Pancreas (tissue), 10 donors: ENCODE measurements at regions not wholly inside any gene's neighbourhood (a gene's known extent, or its start where the extent isn't known, plus 50 kb on each side); places are given as distances from the start of the nearest gene placed in this dataset.

Experiments
- ATAC-seq, 4 donors: fragments of 200-7000 bp; cut with Tn5 transposase; one replicate each; pipeline versions ENCODE4 v1.8.0 to v1.9.1; 2020; ENCODE audit warnings: mild to moderate bottlenecking in 4 of 4, moderate library complexity in 4 of 4
- DNase-seq, 6 donors: peaks; one replicate each; pipeline ENCODE4 v3.0.0-alpha.2; 2020
- FAIRE-seq: peaks from 2 replicates; lab custom pipeline; 2012; peaks lifted over from hg19 to GRCh38; lab: Jason Lieb, UNC
- H3K27ac ChIP-seq, 4 donors: fragments of 200-600 bp; sonication (generic); 1 replicate in 3 of 4; 2 replicates in 1 of 4; pipeline versions ENCODE4 v1.5.0 to v1.8.0; 2020
- H3K27me3 ChIP-seq, 4 donors: fragments of 200-600 bp; one replicate each; pipeline ENCODE4 v1.8.0; 2021
- H3K36me3 ChIP-seq, 3 donors: fragments of 200-600 bp; sonication (generic) in 1 of 3; one replicate each; pipeline versions ENCODE4 v1.5.0 to v1.8.0; 2020 to 2021
- H3K4me1 ChIP-seq, 3 donors: fragments of 200-600 bp; one replicate each; pipeline ENCODE4 v1.8.0; 2021
- H3K4me3 ChIP-seq, 4 donors: fragments of 200-600 bp; sonication (generic) in 2 of 4; one replicate each; pipeline versions ENCODE4 v1.5.0 to v1.8.0; 2020 to 2021
- H3K9me3 ChIP-seq, 4 donors: fragments of 200-600 bp; one replicate each; pipeline ENCODE4 v1.8.0; 2021
- CTCF ChIP-seq, 4 donors: fragments of 200-600 bp; sonication (generic) in 3 of 4; IDR thresholded peaks; one replicate each; pipeline versions ENCODE4 v1.5.0 to v1.8.0; 2021; ENCODE audit warnings: antibody characterized with exemption in 4 of 4
- WGBS, 2 donors: extraction: QIAGEN DNeasy Blood & Tissue Kit; methylation state at CpG; one replicate each; pipeline ENCODE4 v1.1.7; 2013; 5-methylcytosine and 5-hydroxymethylcytosine counted together
- intact Hi-C, 3 donors: fragments of 100-400 bp; cut with DNase I; formaldehyde crosslinking; loops; one replicate each; pipeline versions ENCODE4 v1.11.1 to v1.14.2; 2022
- donor health status: healthy with polysubstance abuse.
- donor health status: DM: no; HTN: no; CAD: no; lungs with moderate emphysema.
- donor health status: DM: no; HTN: no; CAD: no.
- donor health status: control.
- donor health status: control.
- donor health status: Bipolar disorder and iron deficiency.
- donor health status: DM: yes; HTN: yes; CAD: no.
- donor health status: DM: no; HTN: no; CAD: no.
- donor health status: DM: no; HTN: no; CAD: no.
- donor health status: DM: yes; HTN: yes; CAD: no.

DNA sequence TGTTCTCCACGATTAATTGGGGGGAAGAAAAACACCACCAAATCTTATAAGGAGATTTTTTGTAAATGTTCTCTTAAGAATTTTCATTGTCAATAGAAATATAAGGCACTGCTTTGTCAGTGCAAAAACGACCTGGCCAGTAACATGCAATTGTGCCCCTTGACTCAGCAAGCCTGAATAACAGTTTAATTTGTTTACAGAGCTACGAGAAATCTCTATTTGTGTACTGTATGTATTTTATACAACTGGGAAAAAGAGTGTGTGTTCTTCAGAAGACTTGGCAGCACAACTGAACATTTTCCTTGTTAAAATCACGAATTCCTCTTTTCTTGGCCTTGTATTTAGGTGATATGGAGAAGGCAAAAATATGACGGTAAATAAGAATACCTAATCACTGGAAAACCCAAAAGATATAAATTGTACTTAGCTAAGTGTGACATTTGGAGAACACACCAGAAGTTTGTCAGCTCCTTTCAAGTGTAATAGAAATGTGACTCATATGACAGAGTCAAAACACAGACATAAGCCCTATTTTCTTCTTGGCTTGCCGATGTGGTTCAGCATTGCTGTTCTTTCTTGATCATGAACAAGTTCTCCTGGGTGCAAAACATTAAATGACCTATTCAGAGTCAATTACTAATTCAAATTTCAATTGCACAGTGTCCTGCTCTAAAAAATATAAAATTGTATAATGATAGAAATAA lies 945.0 kb upstream of the INTU start:
- Histone ChIP-seq H3K9me3 (no peaks in the 10 kb centered on the region), H3K36me3 (no peaks in the 10 kb centered on the region), H3K4me3 (no peak overlapping the region), H3K4me1 (no peaks in the 10 kb centered on the region), H3K27ac (no peak overlapping the region), H3K27me3 (no peaks in the 10 kb centered on the region)
- intact Hi-C loops, result no loop called here
- FAIRE-seq (no peak), ATAC-seq (no peak), DNase-seq (no peak)
- WGBS, 2 donors, result 28 to 38% methylated on average over 6 of the region's 6 CpGs
- TF ChIP-seq CTCF (IDR thresholded peaks at IDR 0.05), result no peak

DNA sequence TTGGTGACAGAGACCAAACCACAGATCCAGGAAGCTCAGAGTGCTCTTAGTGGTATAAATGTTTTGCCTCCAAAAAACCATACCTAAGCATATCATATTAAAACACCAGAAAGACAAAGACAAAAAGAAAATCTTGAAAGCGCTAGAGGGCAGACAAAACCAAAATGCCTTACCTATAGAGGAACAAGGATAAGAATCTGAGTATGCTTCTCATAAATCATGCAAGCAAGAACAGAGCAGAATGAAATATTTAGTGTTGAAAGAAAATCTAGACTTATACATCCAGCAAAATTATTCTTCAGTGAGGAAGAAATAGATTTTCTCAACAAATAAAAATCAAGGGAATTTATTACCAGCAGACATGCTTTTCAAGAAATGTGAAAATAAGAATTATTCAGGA lies 941.0 kb upstream of the INTU start:
- intact Hi-C loops, result no loop called here
- WGBS, 2 donors, result 90 to 92% methylated on average over 1 of the region's 1 CpG
- no peak for FAIRE-seq

DNA sequence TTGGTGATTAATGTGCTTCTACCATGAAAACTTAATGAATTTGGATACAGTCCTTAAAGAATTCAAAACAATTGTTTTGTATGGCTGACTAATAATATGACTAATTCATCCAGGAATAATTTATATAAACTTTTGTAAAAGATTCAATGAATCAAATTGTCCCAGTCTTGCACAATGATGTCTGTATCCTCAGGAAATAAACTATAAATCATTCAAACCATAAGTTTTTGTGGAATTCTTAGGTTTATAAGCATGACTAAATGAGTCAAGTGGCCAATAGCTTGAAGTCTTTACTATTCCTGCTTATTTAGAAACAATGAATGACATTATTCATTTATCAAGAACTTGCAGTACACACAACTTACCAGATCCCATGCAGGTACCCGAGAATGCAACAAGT lies 935.0 kb upstream of the INTU start:
- no peak for TF ChIP-seq CTCF (IDR thresholded peaks at IDR 0.05)
- 27 to 57% methylated on average over 1 of the region's 1 CpG for WGBS, 2 donors
- FAIRE-seq, result no peak
- DNase-seq, result no peak
- H3K27me3 ChIP-seq, result no peaks in the 10 kb centered on the region
- no peak overlapping the region for H3K4me3 ChIP-seq
- H3K9me3 ChIP-seq, result no peaks in the 10 kb centered on the region
- intact Hi-C loops, result no loop called here
- ATAC-seq, result no peak
- no peak overlapping the region for H3K27ac ChIP-seq
- no peaks in the 10 kb centered on the region for H3K36me3 ChIP-seq
- no peaks in the 10 kb centered on the region for H3K4me1 ChIP-seq

More for the DNA sequence above, 941.0 kb upstream of the INTU start:
- H3K4me3 ChIP-seq, result no peak overlapping the region
- DNase-seq (no peak), ATAC-seq (no peak)
- H3K27ac ChIP-seq, result no peak overlapping the region
- H3K4me1 ChIP-seq, result no peaks in the 10 kb centered on the region
- H3K9me3 ChIP-seq, result no peaks in the 10 kb centered on the region
- no peaks in the 10 kb centered on the region for H3K36me3 ChIP-seq
- H3K27me3 ChIP-seq, result no peaks in the 10 kb centered on the region
- no peak for TF ChIP-seq CTCF (IDR thresholded peaks at IDR 0.05)

DNA sequence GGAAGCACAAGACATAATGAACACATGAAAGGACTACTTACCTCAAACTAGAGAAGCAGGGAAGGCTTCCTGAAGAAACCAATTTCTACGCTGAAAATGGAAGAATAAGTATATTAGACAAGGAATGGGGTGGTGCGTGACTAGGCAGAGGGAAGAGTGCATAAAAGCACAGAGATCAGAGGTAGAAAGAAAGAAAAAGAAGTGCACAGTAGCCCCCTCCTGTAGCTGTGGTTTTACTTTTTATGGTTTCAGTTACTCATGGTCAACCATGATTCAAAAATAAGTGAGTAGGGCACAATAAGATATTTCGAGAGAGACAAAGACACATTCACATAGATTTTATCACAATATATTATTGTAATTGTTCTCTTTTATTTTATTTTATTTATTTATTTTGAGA lies 934.5 kb upstream of the INTU start:
- no peaks in the 10 kb centered on the region for H3K36me3 ChIP-seq
- H3K4me3 ChIP-seq, result no peak overlapping the region
- ATAC-seq, result no peak
- no peak for DNase-seq
- 63 to 78% methylated on average over 3 of the region's 3 CpGs for WGBS, 2 donors
- no peaks in the 10 kb centered on the region for H3K9me3 ChIP-seq
- no peaks in the 10 kb centered on the region for H3K4me1 ChIP-seq
- intact Hi-C loops, result no loop called here
- no peak overlapping the region for H3K27ac ChIP-seq
- H3K27me3 ChIP-seq, result no peaks in the 10 kb centered on the region
- no peak for TF ChIP-seq CTCF (IDR thresholded peaks at IDR 0.05)
- no peak for FAIRE-seq

DNA sequence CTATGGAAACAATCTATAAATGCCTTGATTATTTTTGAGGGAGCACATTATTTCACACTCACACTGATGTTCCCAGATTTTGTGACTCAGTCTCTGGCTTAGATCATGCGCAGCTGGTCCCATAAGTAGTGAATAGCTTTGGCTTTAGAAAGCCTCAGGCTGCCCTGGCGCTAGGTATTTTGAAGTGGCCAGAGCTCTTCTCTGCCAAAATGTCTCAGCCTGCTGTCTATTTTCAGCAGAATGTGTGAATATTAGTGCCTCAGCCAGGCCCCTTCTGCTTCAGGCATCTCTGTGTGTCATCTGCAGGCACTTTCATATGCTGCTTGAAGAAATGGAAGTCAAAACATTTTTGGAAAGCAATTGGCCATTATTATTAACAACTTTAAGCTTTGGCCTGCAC lies 931.0 kb upstream of the INTU start:
- Histone ChIP-seq H3K36me3 (no peaks in the 10 kb centered on the region), H3K9me3 (no peaks in the 10 kb centered on the region), H3K27ac (no peak overlapping the region), H3K4me1 (no peaks in the 10 kb centered on the region), H3K4me3 (no peak overlapping the region), H3K27me3 (no peaks in the 10 kb centered on the region)
- 69 to 85% methylated on average over 2 of the region's 2 CpGs for WGBS, 2 donors
- TF ChIP-seq CTCF (IDR thresholded peaks at IDR 0.05), result no peak
- intact Hi-C loops, result no loop called here
- FAIRE-seq, result no peak
- no peak for DNase-seq
- ATAC-seq, result no peak
